IgD-negative memory B cell (primary cell): ENCODE measurements at regions not wholly inside any gene's neighbourhood (a gene's known extent, or its start where the extent isn't known, plus 50 kb on each side); places are given as distances from the start of the nearest gene placed in this dataset.

Source experiments
- H3K27ac Mint-ChIP-seq, 3 donors: one replicate each; pipeline ENCODE4 v1.8.0; 2020 to 2022; ENCODE audit warnings: mild to moderate bottlenecking in 3 of 3, mixed read lengths in 3 of 3, moderate library complexity in 1 of 3
- H3K27me3 Mint-ChIP-seq: one replicate; pipeline ENCODE4 v1.8.0; 2021; ENCODE audit warnings: mixed read lengths
- H3K36me3 Mint-ChIP-seq: one replicate; pipeline ENCODE4 v1.8.0; 2020; ENCODE audit warnings: mild to moderate bottlenecking, mixed read lengths
- H3K4me1 Mint-ChIP-seq, 3 donors: one replicate each; pipeline ENCODE4 v1.8.0; 2020 to 2022; ENCODE audit warnings: mixed read lengths in 3 of 3, mild to moderate bottlenecking in 1 of 3
- H3K4me3 Mint-ChIP-seq, 4 donors: one replicate each; pipeline ENCODE4 v1.8.0; 2020 to 2022; ENCODE audit warnings: mild to moderate bottlenecking in 4 of 4, mixed read lengths in 4 of 4, moderate library complexity in 3 of 4
- H3K9me3 Mint-ChIP-seq, 3 donors: one replicate each; pipeline ENCODE4 v1.8.0; 2020 to 2021; ENCODE audit warnings: mixed read lengths in 3 of 3, mild to moderate bottlenecking in 1 of 3

DNA sequence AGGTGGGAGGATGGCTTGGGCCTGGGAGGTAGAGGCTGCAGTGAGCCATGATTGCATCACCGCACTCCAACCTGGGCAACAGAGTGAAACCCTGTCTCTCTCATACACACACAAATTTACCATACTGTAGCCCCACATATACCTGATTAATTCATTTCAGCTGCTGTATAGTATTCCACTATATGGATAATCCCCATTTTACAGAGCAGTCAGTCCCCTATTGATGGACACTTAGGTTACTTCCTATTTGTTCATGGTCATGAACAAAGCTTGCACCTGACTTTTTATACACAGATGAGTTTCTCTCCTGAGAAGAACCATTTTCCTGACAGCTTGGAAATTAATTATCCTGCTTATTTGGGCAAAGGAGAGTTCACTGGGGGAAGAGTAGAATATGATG, 59.2 kb downstream of the EMX2 start:
- H3K27me3 Mint-ChIP-seq = peaks cover 8% of the 10 kb centered on the region

GRCh38 chr10:117603081-117603480, 60.5 kb downstream of the EMX2 start:
- H3K4me3 Mint-ChIP-seq = no peak overlapping the region
- peaks cover 0 to 2% (median 2%) of the 10 kb centered on the region in 3 donors for H3K9me3 Mint-ChIP-seq
- peaks cover 8% of the 10 kb centered on the region for H3K27me3 Mint-ChIP-seq
- H3K4me1 Mint-ChIP-seq = no peaks in the 10 kb centered on the region
- no peak overlapping the region for H3K27ac Mint-ChIP-seq
- H3K36me3 Mint-ChIP-seq = peaks cover 4% of the 10 kb centered on the region

More for the DNA sequence above, 59.2 kb downstream of the EMX2 start:
- Mint-ChIP-seq H3K9me3 (peaks cover 0 to 2% (median 2%) of the 10 kb centered on the region in 3 donors), H3K36me3 (peaks cover 4% of the 10 kb centered on the region), H3K27ac (no peak overlapping the region), H3K4me3 (no peak overlapping the region), H3K4me1 (no peaks in the 10 kb centered on the region)

DNA sequence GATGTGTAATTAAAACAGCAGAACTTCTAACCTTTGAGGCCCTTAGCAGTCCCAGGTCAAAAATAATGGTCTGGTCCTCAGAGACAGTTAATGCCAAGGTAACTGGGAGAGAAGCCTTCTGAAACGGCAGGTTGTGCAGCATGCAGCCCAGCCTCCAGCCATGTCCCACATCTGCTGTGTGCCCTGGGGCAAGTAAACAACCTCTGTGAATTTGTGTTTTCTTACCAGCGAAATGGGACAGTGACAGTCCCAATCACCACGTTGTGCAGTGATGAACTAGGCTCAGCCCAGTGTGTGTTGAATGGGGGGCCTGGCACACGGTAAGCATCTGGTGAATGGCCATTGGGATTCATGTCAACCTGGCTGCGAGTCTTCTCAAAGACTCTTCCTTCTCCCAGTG, 61.2 kb downstream of the EMX2 start:
- Mint-ChIP-seq H3K4me3 (no peak overlapping the region), H3K4me1 (no peaks in the 10 kb centered on the region), H3K27me3 (peaks cover 8% of the 10 kb centered on the region), H3K27ac (no peak overlapping the region), H3K9me3 (peaks cover 0 to 2% (median 2%) of the 10 kb centered on the region in 3 donors), H3K36me3 (peaks cover 4% of the 10 kb centered on the region)

GRCh38 chr10:117609095-117609795, 66.7 kb downstream of the EMX2 start:
- Mint-ChIP-seq H3K9me3 (peaks cover 0 to 2% (median 0%) of the 10 kb centered on the region in 3 donors), H3K4me3 (no peak overlapping the region), H3K4me1 (no peaks in the 10 kb centered on the region), H3K27me3 (peaks cover 6% of the 10 kb centered on the region), H3K36me3 (no peaks in the 10 kb centered on the region), H3K27ac (no peak overlapping the region)

- Mint-ChIP-seq H3K27me3 (peaks cover 8% of the 10 kb centered on the region), H3K36me3 (no peaks in the 10 kb centered on the region), H3K9me3 (peaks cover 0 to 2% (median 0%) of the 10 kb centered on the region in 3 donors), H3K27ac (no peak overlapping the region), H3K4me1 (no peaks in the 10 kb centered on the region), H3K4me3 (no peak overlapping the region)
These were observed 67.2 kb downstream of the EMX2 start for GRCh38 chr10:117609796-117610170.

GRCh38 chr10:117610321-117610720, 67.8 kb downstream of the EMX2 start:
- Mint-ChIP-seq H3K27ac (no peak overlapping the region), H3K4me1 (no peaks in the 10 kb centered on the region), H3K36me3 (no peaks in the 10 kb centered on the region), H3K27me3 (peaks cover 8% of the 10 kb centered on the region), H3K4me3 (peak overlapping the region in 1 of 4 donors; percentile 4), H3K9me3 (peaks cover 0 to 2% (median 0%) of the 10 kb centered on the region in 3 donors)

DNA sequence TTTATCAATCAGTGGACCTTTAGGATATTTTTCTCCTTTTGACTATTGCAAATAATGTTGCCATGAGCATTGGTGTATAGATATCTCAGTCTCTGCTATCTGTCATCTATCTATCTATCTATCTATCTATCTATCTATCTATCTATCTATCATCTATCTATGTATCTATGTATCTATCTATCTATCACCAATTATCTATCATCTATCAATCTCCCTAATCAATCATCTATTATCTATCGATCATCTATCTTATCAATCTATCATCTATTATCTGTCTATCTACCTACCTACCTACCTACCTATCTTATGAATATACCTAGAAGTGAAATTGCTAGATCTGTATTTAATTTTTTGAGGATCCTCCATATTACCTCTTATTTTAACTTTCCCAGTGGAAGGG, 69.6 kb downstream of the EMX2 start:
- no peaks in the 10 kb centered on the region for H3K9me3 Mint-ChIP-seq
- peaks cover 8% of the 10 kb centered on the region for H3K27me3 Mint-ChIP-seq
- H3K36me3 Mint-ChIP-seq = no peaks in the 10 kb centered on the region
- H3K4me1 Mint-ChIP-seq = peaks cover 0 to 2% (median 0%) of the 10 kb centered on the region in 3 donors
- no peak overlapping the region for H3K27ac Mint-ChIP-seq
- H3K4me3 Mint-ChIP-seq = no peak overlapping the region

DNA sequence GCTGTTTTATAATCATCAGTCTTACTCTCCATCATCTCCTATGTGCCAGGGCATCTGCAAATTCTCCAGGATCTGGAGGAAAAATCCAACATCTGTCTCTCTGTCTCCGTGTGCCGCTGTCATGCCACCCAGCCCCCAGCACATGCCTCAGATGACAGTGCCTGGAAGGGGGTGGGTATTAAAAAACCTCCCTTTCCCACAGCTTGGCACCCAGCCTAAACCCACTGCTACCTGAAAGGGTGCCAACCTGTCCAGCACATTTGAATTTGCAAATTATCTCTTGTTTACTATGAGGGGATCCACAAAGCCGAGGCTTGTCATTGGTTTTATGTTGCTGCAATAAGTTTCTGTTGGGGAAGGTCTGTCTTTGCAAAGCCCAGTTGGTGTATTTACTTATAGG, 73.1 kb downstream of the EMX2 start:
- H3K27me3 Mint-ChIP-seq = peaks cover 8% of the 10 kb centered on the region
- H3K9me3 Mint-ChIP-seq = no peaks in the 10 kb centered on the region

GRCh38 chr10:117616179-117616578, 73.6 kb downstream of the EMX2 start:
- Mint-ChIP-seq H3K36me3 (no peaks in the 10 kb centered on the region), H3K27ac (no peak overlapping the region), H3K9me3 (no peaks in the 10 kb centered on the region), H3K4me3 (no peak overlapping the region), H3K4me1 (peaks cover 0 to 2% (median 0%) of the 10 kb centered on the region in 3 donors), H3K27me3 (peaks cover 8% of the 10 kb centered on the region)

More for the DNA sequence above, 73.1 kb downstream of the EMX2 start:
- Mint-ChIP-seq H3K36me3 (no peaks in the 10 kb centered on the region), H3K27ac (no peak overlapping the region), H3K4me3 (no peak overlapping the region), H3K4me1 (peaks cover 0 to 2% (median 0%) of the 10 kb centered on the region in 3 donors)

DNA sequence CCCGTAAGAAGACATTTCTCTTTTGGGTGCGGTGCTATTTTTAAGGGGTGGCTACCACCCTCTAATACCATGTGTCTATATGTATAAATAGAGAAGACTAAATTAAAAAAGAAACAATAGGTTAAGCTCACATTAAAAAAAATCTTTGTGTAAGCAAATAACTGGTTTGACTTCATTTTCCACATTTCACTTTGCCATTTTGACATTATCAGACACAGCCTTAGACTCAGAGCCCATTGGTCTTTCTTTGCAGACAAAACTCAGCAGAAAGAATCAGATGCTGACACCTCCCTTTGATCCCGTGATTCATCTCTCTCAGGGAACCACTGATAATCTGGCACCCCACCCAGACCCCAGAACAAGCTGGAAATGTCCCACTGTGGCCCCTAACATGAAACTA, 74.5 kb downstream of the EMX2 start:
- Mint-ChIP-seq H3K36me3 (no peaks in the 10 kb centered on the region), H3K27ac (peak overlapping the region in 1 of 3 donors; percentile 60), H3K9me3 (no peaks in the 10 kb centered on the region), H3K27me3 (peaks cover 6% of the 10 kb centered on the region), H3K4me1 (peaks cover 0 to 2% (median 0%) of the 10 kb centered on the region in 3 donors), H3K4me3 (no peak overlapping the region)

- peaks cover 0 to 2% (median 0%) of the 10 kb centered on the region in 3 donors for H3K4me1 Mint-ChIP-seq
- no peak overlapping the region for H3K27ac Mint-ChIP-seq
- no peak overlapping the region for H3K4me3 Mint-ChIP-seq
- no peaks in the 10 kb centered on the region for H3K36me3 Mint-ChIP-seq
- no peaks in the 10 kb centered on the region for H3K9me3 Mint-ChIP-seq
- H3K27me3 Mint-ChIP-seq = peaks cover 6% of the 10 kb centered on the region
These were observed 75.1 kb downstream of the EMX2 start for GRCh38 chr10:117617659-117618058.

DNA sequence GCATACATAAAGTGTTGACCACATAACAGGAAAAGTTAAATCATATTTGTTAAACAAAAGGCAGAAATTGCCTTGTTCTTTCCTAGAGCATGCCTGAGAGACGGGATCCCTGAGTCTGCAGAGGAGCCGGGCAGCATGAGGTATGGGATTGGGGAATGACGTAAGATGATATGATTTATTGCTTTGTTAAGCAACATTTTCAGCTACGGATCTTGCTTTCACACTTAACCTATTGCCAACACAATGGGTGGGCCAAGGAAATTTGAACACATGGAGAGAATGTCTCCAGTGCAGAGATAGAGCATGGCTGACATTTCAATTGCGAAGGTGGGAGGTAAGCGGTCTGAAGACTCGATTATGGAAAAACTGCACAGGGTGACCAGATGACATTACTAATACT, 76.7 kb downstream of the EMX2 start:
- no peaks in the 10 kb centered on the region for H3K36me3 Mint-ChIP-seq
- H3K4me3 Mint-ChIP-seq = no peak overlapping the region
- H3K27ac Mint-ChIP-seq = no peak overlapping the region
- no peaks in the 10 kb centered on the region for H3K9me3 Mint-ChIP-seq
- H3K4me1 Mint-ChIP-seq = peaks cover 0 to 2% (median 0%) of the 10 kb centered on the region in 3 donors
- H3K27me3 Mint-ChIP-seq = peaks cover 6% of the 10 kb centered on the region

DNA sequence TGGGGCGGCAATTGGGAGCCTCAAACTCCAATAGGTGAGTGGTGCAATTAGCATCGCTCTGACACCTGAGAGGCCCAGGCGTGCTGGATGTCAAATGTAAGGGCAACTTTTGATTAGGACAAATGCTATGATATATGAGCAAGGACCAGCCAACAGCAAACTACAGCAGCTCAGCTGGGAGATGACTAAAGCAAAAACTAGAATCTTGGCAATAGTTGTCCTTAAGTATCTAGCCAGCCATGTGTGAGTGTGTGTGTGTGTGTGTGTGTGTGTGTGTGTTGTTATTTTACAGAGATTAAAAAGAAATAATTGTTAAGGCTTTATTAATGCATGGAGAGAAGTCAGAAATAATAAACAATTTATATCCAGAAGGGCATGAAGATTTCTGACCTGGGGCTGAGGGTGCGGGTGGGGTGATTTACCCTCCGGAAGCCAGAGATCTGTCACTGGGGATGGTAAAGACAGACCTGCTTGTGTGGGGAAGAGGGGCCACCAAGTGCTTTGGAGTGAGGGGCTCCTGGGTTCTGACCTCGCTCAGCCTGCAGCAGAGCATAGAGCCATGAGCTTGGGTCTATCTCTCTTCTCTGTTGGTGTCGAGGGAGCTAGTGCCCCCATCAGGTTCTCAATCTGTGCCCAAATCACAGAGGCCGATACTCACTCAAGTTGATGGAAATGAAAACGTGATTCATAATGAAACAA, 77.3 kb downstream of the EMX2 start:
- H3K9me3 Mint-ChIP-seq = no peaks in the 10 kb centered on the region
- no peaks in the 10 kb centered on the region for H3K36me3 Mint-ChIP-seq
- H3K4me3 Mint-ChIP-seq = no peak overlapping the region
- no peak overlapping the region for H3K27ac Mint-ChIP-seq
- H3K27me3 Mint-ChIP-seq = peaks cover 4% of the 10 kb centered on the region
- peaks cover 0 to 2% (median 0%) of the 10 kb centered on the region in 3 donors for H3K4me1 Mint-ChIP-seq

GRCh38 chr10:117621196-117621595, 78.7 kb downstream of the EMX2 start:
- H3K27ac Mint-ChIP-seq = no peak overlapping the region
- H3K4me3 Mint-ChIP-seq = no peak overlapping the region
- H3K36me3 Mint-ChIP-seq = no peaks in the 10 kb centered on the region
- peaks cover 0 to 2% (median 0%) of the 10 kb centered on the region in 3 donors for H3K4me1 Mint-ChIP-seq
- H3K27me3 Mint-ChIP-seq = peaks cover 5% of the 10 kb centered on the region
- H3K9me3 Mint-ChIP-seq = no peaks in the 10 kb centered on the region

DNA sequence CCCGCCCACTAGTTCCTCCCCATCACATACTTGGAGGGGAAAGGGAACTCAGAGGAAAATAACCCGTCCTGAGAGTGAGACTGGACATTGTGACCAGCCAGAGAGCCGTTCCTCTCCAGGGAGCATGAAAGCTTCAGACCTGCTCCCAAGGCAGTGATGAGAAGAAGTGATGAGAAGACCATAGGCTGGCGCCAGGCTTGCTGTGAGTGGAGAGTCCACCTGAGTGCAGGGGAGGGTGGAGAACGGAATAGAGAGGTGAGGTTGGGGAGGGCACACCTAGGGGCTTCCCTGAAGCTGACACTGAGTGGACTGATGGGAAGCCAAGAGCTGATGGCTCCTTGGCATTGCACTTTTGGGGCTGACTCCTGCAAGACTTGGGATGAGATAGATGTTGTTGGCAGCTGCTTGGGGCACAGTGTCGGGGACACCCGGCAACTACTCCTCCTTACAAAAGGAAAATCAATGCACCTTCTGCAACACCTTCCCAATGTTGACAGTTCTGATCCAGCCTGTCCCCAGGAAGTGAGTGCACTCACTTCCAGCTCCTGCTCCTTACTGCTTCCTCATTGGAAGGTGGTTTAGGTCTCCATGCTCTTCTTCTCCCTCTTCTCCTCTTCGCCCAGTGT, 79.4 kb downstream of the EMX2 start:
- Mint-ChIP-seq H3K27me3 (peaks cover 8% of the 10 kb centered on the region), H3K27ac (no peak overlapping the region), H3K4me3 (no peak overlapping the region), H3K4me1 (no peaks in the 10 kb centered on the region), H3K36me3 (no peaks in the 10 kb centered on the region), H3K9me3 (no peaks in the 10 kb centered on the region)
